ENCODE measurements at regions not wholly inside any gene's neighbourhood (a gene's known extent, or its start where the extent isn't known, plus 50 kb on each side); places are given as distances from the start of the nearest gene placed in this dataset.

- TF ChIP-seq CTCF (IDR thresholded peaks at IDR 0.05) (no peak), POLR2A (IDR thresholded peaks at IDR 0.05) (no peak)
These were observed 1364.4 kb upstream of the NXPH2 start for GRCh38 chr2:140144611-140145010.

Data from testis (tissue), 2 donors.